ENCODE measurements at regions not wholly inside any gene's neighbourhood (a gene's known extent, or its start where the extent isn't known, plus 50 kb on each side); places are given as distances from the start of the nearest gene placed in this dataset.

- Histone ChIP-seq H3K9ac (replicated peaks; ENCODE audit: extremely low read depth, insufficient read depth, low read length) (no peak overlapping the region), H3K9me3 (replicated peaks; ENCODE audit: control insufficient read depth, insufficient read depth, low read length) (no peaks in the 10 kb centered on the region), H4K20me1 (replicated peaks; ENCODE audit: control insufficient read depth, extremely low read depth, insufficient read depth, low read length) (no peaks in the 10 kb centered on the region), H3K27me3 (ENCODE audit: control insufficient read depth in 2 of 2, insufficient read depth in 2 of 2, low read length in 2 of 2) (no peaks in the 10 kb centered on the region), H3K36me3 (ENCODE audit: control insufficient read depth in 2 of 2, extremely low read depth in 1 of 2, insufficient read depth in 2 of 2, low read length in 2 of 2) (no peaks in the 10 kb centered on the region), H3K4me3 (replicated peaks in 1 of 3; ENCODE audit: insufficient read depth in 1 of 3, low read depth in 1 of 3, low read length in 3 of 3) (no peak overlapping the region), H3K9me1 (replicated peaks; ENCODE audit: control insufficient read depth, extremely low read depth, insufficient read depth, low read length) (no peaks in the 10 kb centered on the region), H3K27ac (ENCODE audit: insufficient read depth, low read depth, low read length) (no peak overlapping the region), H3K79me2 (ENCODE audit: control insufficient read depth, insufficient read depth, low read length) (no peaks in the 10 kb centered on the region), H2AFZ (ENCODE audit: low read depth, low read length) (no peak overlapping the region), H3K4me2 (ENCODE audit: insufficient read depth, low read length) (no peak overlapping the region), H3K4me1 (ENCODE audit: control insufficient read depth, extremely low read depth, insufficient read depth, low read length) (no peaks in the 10 kb centered on the region)
- DNase-seq (ENCODE audit: low read depth, low spot score) = no peak
- POLR2A ChIA-PET = no interaction called here
- intact Hi-C loops (cut with micrococcal nuclease) (no loop called here), dilution Hi-C loops (cut with MboI; ENCODE audit: extremely low pct_ligation_motif_present, low sequenced_read_pairs) (no loop called here)
- no TSS peak for BruUV-seq (replicated peaks)
- no peak for FAIRE-seq
- CTCF ChIA-PET = no interaction called here
- no peak for TF ChIP-seq EZH2 (IDR thresholded peaks at IDR 0.05; ENCODE audit: borderline replicate concordance, low read depth, low read length, severe bottlenecking)
- no peak for TF ChIP-seq MAX (IDR thresholded peaks at IDR 0.05; ENCODE audit: insufficient read depth, insufficient read length)
- TF ChIP-seq CTCF (IDR thresholded peaks at IDR 0.05; ENCODE audit: extremely low read depth in 1 of 2, insufficient read depth in 1 of 2, low read depth in 1 of 2, low read length in 2 of 2) = no peak
- TF ChIP-seq POLR2A (IDR thresholded peaks at IDR 0.05; ENCODE audit: low read depth, low read length) = no peak
- no peak for TF ChIP-seq POLR2AphosphoS5 (IDR thresholded peaks at IDR 0.05; ENCODE audit: insufficient read depth, low read depth, low read length)
- TF ChIP-seq JUN (IDR thresholded peaks at IDR 0.05; ENCODE audit: borderline replicate concordance, insufficient read depth, insufficient read length, low read depth) = no peak
- no peak for TF ChIP-seq FOS (IDR thresholded peaks at IDR 0.05; ENCODE audit: borderline replicate concordance, insufficient read depth, low read length)
- TF ChIP-seq GATA2 (IDR thresholded peaks at IDR 0.05; ENCODE audit: insufficient read depth, insufficient read length, low read depth, low read length) = no peak
- TF ChIP-seq MYC (IDR thresholded peaks at IDR 0.05; ENCODE audit: low read depth, low read length) = no peak
Observed at GRCh38 chr2:198591586-198591985, 787.2 kb downstream of the PLCL1 start.
